Thyroid gland (tissue), 4 donors: ENCODE measurements at regions not wholly inside any gene's neighbourhood (a gene's known extent, or its start where the extent isn't known, plus 50 kb on each side); places are given as distances from the start of the nearest gene placed in this dataset.

Experiments used
- DNase-seq, 2 donors: peaks; one replicate each; pipeline ENCODE4 v3.0.0-alpha.2; 2019
- H3K27ac ChIP-seq, 3 donors: fragments of 200-600 bp; sonication (generic); 1 replicate in 2 of 3; 2 replicates in 1 of 3; pipeline ENCODE4 v1.5.1; 2016 to 2019; ENCODE audit warnings: mild to moderate bottlenecking in 1 of 3, moderate library complexity in 1 of 3
- H3K27me3 ChIP-seq: fragments of 200-600 bp; sonication (generic); one replicate; pipeline ENCODE4 v1.5.1; 2019
- H3K36me3 ChIP-seq, 2 donors: fragments of 200-600 bp; sonication (generic); one replicate each; pipeline ENCODE4 v1.5.1; 2016 to 2019
- H3K4me1 ChIP-seq, 2 donors: fragments of 200-600 bp; sonication (generic); one replicate each; pipeline ENCODE4 v1.5.1; 2017 to 2019
- H3K4me3 ChIP-seq, 3 donors: fragments of 200-600 bp; sonication (generic); replicated peaks in 1 of 3; 1 replicate in 2 of 3; 2 replicates in 1 of 3; pipeline ENCODE4 v1.5.1; 2016; ENCODE audit warnings: mild to moderate bottlenecking in 1 of 3
- H3K9me3 ChIP-seq: fragments of 200-600 bp; sonication (generic); one replicate; pipeline ENCODE4 v1.5.1; 2017
- POLR2A ChIP-seq, 2 donors: fragments of 450-650 bp; IDR thresholded peaks; one replicate each; pipeline ENCODE4 v1.6.1; 2017; ENCODE audit warnings: antibody characterized with exemption in 2 of 2, mild to moderate bottlenecking in 2 of 2, moderate library complexity in 1 of 2
- WGBS, 2 donors: methylation state at CpG; one replicate each; pipeline ENCODE4 v1.1.5; 2017; 5-methylcytosine and 5-hydroxymethylcytosine counted together
- intact Hi-C: fragments of 100-400 bp; cut with DNase I; formaldehyde crosslinking; loops from one replicate; pipeline ENCODE4 v1.15.1; 2023
- TF ChIP-seq, protein P1 (sequence below), 6 experiments: fragments of 200-600 bp in 3 of 6; fragments of 450-650 bp in 3 of 6; sonication (generic) in 3 of 6; IDR thresholded peaks; one replicate each; pipeline ENCODE4 v1.5.1; 2016 to 2019; ENCODE audit warnings: antibody characterized with exemption in 6 of 6, mild to moderate bottlenecking in 2 of 6, inconsistent platforms in 1 of 6, moderate library complexity in 1 of 6

DNA sequence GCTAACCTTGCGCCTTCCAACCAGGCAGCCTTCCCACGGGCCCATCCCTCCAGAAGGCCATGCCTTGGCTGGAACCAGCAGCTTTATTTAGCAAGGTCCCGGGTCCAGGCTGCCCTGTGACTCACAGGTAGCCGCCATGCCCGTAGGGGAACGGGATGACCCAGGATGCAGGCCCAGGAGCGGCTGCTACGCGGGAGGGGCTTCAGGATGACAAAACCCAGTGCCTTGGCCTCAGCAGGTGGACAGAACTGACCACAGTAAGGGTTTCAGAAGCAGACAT is 63.3 kb downstream of the RTP5 start:
- intact Hi-C loops = no loop called here
- no peak overlapping the region for H3K4me3 ChIP-seq
- H3K27me3 ChIP-seq = no peaks in the 10 kb centered on the region
- H3K36me3 ChIP-seq = no peaks in the 10 kb centered on the region
- TF ChIP-seq, protein P1, sequence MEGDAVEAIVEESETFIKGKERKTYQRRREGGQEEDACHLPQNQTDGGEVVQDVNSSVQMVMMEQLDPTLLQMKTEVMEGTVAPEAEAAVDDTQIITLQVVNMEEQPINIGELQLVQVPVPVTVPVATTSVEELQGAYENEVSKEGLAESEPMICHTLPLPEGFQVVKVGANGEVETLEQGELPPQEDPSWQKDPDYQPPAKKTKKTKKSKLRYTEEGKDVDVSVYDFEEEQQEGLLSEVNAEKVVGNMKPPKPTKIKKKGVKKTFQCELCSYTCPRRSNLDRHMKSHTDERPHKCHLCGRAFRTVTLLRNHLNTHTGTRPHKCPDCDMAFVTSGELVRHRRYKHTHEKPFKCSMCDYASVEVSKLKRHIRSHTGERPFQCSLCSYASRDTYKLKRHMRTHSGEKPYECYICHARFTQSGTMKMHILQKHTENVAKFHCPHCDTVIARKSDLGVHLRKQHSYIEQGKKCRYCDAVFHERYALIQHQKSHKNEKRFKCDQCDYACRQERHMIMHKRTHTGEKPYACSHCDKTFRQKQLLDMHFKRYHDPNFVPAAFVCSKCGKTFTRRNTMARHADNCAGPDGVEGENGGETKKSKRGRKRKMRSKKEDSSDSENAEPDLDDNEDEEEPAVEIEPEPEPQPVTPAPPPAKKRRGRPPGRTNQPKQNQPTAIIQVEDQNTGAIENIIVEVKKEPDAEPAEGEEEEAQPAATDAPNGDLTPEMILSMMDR (IDR thresholded peaks at IDR 0.05) = no peak
- 88 to 100% methylated on average over 7 to 9 of the region's 9 CpGs for WGBS, 2 donors
- no peaks in the 10 kb centered on the region for H3K9me3 ChIP-seq
- no peak for DNase-seq
- H3K4me1 ChIP-seq = peaks cover 29 to 31% of the 10 kb centered on the region in 2 donors
- peak overlapping the region; percentile 92 to 97 (median 97) for H3K27ac ChIP-seq

DNA sequence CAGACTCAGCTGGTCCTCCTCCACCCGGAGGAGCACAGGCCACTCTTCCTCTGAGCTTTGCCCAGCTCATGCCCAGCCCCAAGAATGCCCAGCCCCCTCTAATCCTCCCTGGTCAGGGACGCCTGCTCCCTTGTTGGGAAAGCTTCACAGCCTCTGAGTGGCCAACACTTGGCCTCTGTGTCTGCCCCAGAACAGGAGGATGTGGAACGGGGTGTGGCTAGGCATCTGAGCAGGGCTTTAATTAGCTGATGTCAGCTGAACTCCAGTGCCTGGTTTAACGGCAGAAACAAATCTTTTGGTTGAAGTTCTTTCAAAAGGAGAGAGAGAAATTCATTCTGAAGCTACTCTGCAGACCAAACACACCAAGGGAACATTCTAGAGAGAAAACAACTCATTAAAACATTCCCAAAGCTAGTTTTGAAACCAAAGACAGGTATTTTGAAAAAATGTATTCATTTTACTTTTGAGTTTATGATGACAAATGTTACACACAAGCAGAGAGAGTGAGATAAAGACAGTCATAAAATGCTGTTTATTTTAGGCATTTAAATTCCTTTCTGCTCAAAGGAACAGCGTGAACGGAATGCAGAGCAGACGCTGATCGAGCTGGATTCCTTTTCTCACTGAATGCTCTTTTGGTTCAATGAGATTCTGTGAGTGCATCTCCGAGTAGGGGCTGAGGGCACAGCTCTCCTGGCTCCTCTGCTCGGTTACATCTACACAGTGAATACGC is 63.8 kb downstream of the RTP5 start:
- Histone ChIP-seq H3K9me3 (no peaks in the 10 kb centered on the region), H3K36me3 (no peaks in the 10 kb centered on the region), H3K4me3 (no peak overlapping the region), H3K4me1 (peaks cover 29 to 31% of the 10 kb centered on the region in 2 donors), H3K27ac (peak overlapping the region; percentile 92 to 97 (median 97)), H3K27me3 (no peaks in the 10 kb centered on the region)
- intact Hi-C loops = no loop called here
- TF ChIP-seq, protein P1 (IDR thresholded peaks at IDR 0.05) = no peak
- TF ChIP-seq POLR2A (IDR thresholded peaks at IDR 0.05) = peak in 1 of 2 donors; percentile 76
- peak; percentile 93 to 96 for DNase-seq
- WGBS, 2 donors = 15 to 27% methylated on average over 11 of the region's 11 CpGs

DNA sequence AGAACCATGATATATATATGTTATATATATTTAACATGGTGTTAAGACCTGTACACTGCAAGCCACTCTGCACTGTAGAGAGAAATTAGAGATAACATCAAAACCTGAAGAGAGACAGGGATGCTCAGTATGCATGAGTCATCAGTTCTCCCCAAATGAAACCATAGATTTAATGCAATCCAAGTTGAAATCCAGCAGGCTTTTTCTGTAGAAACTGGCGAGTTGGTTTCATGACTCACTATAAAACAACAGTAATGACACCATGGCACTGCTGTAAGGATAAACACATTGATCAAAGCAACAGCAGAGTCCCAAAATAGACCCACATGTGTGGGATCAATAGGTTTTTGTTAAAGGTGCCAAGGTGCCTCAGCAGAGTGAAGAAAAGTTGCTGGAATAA is 65.8 kb downstream of the RTP5 start:
- Histone ChIP-seq H3K36me3 (no peaks in the 10 kb centered on the region), H3K4me1 (peaks cover 29 to 31% of the 10 kb centered on the region in 2 donors), H3K27ac (peak overlapping the region in 1 of 3 donors; percentile 97), H3K4me3 (no peak overlapping the region), H3K27me3 (no peaks in the 10 kb centered on the region), H3K9me3 (no peaks in the 10 kb centered on the region)
- no peak for DNase-seq
- no peak for TF ChIP-seq POLR2A (IDR thresholded peaks at IDR 0.05)
- TF ChIP-seq, protein P1 (IDR thresholded peaks at IDR 0.05) = no peak
- intact Hi-C loops = no loop called here
- WGBS, 2 donors = 96 to 97% methylated on average over 1 of the region's 1 CpG

DNA sequence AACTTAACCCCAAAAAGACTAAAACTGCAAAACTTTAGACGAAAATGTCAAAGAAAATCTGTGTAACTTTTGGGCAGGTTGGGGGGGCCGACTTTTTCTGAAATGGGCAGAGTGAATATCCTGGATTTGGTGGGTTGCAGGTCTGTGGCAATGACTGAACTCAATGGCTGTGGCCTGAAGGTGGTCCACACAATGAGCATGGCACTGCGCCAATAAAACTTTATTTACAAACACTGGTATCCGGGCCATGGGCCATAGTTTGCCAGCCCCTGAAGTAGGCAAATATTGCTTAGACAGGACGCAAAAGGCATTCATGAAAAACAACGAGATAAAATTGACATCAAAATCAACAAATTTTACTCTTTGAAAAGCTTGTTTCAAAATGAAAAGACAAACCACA is 66.2 kb downstream of the RTP5 start:
- Histone ChIP-seq H3K4me1 (peaks cover 29 to 31% of the 10 kb centered on the region in 2 donors), H3K9me3 (no peaks in the 10 kb centered on the region), H3K36me3 (no peaks in the 10 kb centered on the region), H3K27ac (no peak overlapping the region), H3K27me3 (no peaks in the 10 kb centered on the region), H3K4me3 (no peak overlapping the region)
- WGBS, 2 donors = 95 to 96% methylated on average over 6 of the region's 6 CpGs
- no peak for DNase-seq
- intact Hi-C loops = no loop called here
- TF ChIP-seq, protein P1 (IDR thresholded peaks at IDR 0.05) = no peak
- TF ChIP-seq POLR2A (IDR thresholded peaks at IDR 0.05) = no peak

DNA sequence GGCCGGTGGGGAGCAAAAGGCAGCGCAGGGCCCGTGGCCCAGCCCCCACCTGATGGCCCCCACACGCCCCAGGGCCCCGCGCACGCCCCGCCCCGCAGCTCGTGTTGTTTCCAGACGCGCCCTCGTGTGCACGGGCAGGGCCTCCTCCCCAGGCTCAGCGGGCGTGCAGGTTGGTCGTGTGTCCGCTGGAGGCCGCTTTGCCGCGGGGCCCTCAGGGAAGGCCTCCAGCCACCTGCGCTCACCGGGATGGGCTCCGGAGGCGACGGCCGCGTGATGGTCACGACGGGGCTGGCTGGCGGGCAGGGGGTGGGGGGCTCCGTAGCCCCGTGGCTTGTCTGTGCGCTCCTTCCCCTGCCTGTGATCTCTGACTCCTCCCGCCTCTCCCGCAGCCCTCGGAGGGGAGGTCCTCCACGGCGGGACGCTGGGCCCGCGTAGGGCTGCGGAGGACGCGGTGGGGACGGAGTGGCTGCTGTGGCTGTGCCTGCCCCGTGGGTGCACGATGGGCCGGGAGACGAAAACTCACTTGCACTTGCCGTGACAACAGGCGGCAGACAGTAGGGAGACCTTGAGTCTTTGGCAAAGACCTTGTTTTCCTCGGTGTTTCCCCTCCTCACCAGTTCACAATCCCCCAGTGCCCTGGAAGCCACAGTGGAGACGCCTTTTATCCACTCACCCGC is 67.1 kb downstream of the RTP5 start:
- H3K27ac ChIP-seq = no peak overlapping the region
- no peaks in the 10 kb centered on the region for H3K36me3 ChIP-seq
- DNase-seq = no peak
- 69 to 70% methylated on average over 31 to 46 of the region's 55 CpGs for WGBS, 2 donors
- no peaks in the 10 kb centered on the region for H3K9me3 ChIP-seq
- intact Hi-C loops = no loop called here
- peaks cover 29 to 32% of the 10 kb centered on the region in 2 donors for H3K4me1 ChIP-seq
- H3K27me3 ChIP-seq = no peaks in the 10 kb centered on the region
- TF ChIP-seq, protein P1 (IDR thresholded peaks at IDR 0.05) = no peak
- no peak for TF ChIP-seq POLR2A (IDR thresholded peaks at IDR 0.05)
- H3K4me3 ChIP-seq = no peak overlapping the region
